Bronchial epithelial cell (primary cell): ENCODE measurements at regions not wholly inside any gene's neighbourhood (a gene's known extent, or its start where the extent isn't known, plus 50 kb on each side); places are given as distances from the start of the nearest gene placed in this dataset.

Experiments
- DNase-seq: peaks from one replicate; pipeline ENCODE4 v3.0.0-alpha.2; 2010; ENCODE audit warnings: low read depth
- FAIRE-seq: peaks from 2 replicates; lab custom pipeline; 2011; peaks lifted over from hg19 to GRCh38; lab: Jason Lieb, UNC
- H3K27me3 ChIP-seq: 2 replicates; pipeline ENCODE4 v1.5.1; 2011; ENCODE audit warnings: low read length; ENCODE audit not compliant: control insufficient read depth, insufficient read depth
- H3K36me3 ChIP-seq: 2 replicates; pipeline ENCODE4 v1.5.1; 2011; ENCODE audit warnings: low read length; ENCODE audit not compliant: control insufficient read depth, insufficient read depth
- H3K4me3 ChIP-seq: 2 replicates; pipeline ENCODE4 v1.5.1; 2011; ENCODE audit warnings: mild to moderate bottlenecking, low read depth, low read length, control low read depth
- CTCF ChIP-seq: IDR thresholded peaks from 2 replicates; pipeline ENCODE4 v1.5.1; 2011; ENCODE audit warnings: mild to moderate bottlenecking, moderate library complexity, low read length, control low read depth, inconsistent platforms; ENCODE audit not compliant: insufficient read depth, severe bottlenecking

GRCh38 chr12:43028826-43029225 lies 439.3 kb upstream of the PRICKLE1 start:
- Histone ChIP-seq H3K36me3 (no peaks in the 10 kb centered on the region), H3K27me3 (no peaks in the 10 kb centered on the region), H3K4me3 (no peak overlapping the region)
- TF ChIP-seq CTCF, result no peak
- DNase-seq (no peak), FAIRE-seq (no peak)

- H3K36me3 ChIP-seq, result no peaks in the 10 kb centered on the region
- H3K4me3 ChIP-seq, result no peak overlapping the region
- DNase-seq, result no peak
- no peak for FAIRE-seq
- H3K27me3 ChIP-seq, result no peaks in the 10 kb centered on the region
- TF ChIP-seq CTCF, result no peak
Measured at GRCh38 chr12:43022838-43023237, 433.3 kb upstream of the PRICKLE1 start.

GRCh38 chr12:43015090-43015737 lies 425.7 kb upstream of the PRICKLE1 start:
- FAIRE-seq (no peak), DNase-seq (no peak)
- Histone ChIP-seq H3K4me3 (no peak overlapping the region), H3K27me3 (no peaks in the 10 kb centered on the region), H3K36me3 (no peaks in the 10 kb centered on the region)
- no peak for TF ChIP-seq CTCF

- H3K4me3 ChIP-seq, result no peak overlapping the region
- no peak for DNase-seq
- H3K27me3 ChIP-seq, result no peaks in the 10 kb centered on the region
- H3K36me3 ChIP-seq, result no peaks in the 10 kb centered on the region
- no peak for FAIRE-seq
- no peak for TF ChIP-seq CTCF
Measured at GRCh38 chr12:43011383-43011926, 421.9 kb upstream of the PRICKLE1 start.

- DNase-seq (no peak), FAIRE-seq (no peak)
- Histone ChIP-seq H3K36me3 (no peaks in the 10 kb centered on the region), H3K4me3 (no peak overlapping the region), H3K27me3 (no peaks in the 10 kb centered on the region)
- TF ChIP-seq CTCF, result no peak
Measured at GRCh38 chr12:43009846-43010240, 420.3 kb upstream of the PRICKLE1 start.
